G401 (cell line): ENCODE measurements at regions not wholly inside any gene's neighbourhood (a gene's known extent, or its start where the extent isn't known, plus 50 kb on each side); places are given as distances from the start of the nearest gene placed in this dataset.

ENCODE experiments used
- DNase-seq: peaks from one replicate; pipeline ENCODE4 v3.0.0-alpha.2; 2015; ENCODE audit warnings: low spot score
- in situ Hi-C: cut with HindIII; loops from 2 replicates; pipeline ENCODE4 v1.10.0; 2016; ENCODE audit warnings: low sequenced_read_pairs, mixed read lengths

DNA sequence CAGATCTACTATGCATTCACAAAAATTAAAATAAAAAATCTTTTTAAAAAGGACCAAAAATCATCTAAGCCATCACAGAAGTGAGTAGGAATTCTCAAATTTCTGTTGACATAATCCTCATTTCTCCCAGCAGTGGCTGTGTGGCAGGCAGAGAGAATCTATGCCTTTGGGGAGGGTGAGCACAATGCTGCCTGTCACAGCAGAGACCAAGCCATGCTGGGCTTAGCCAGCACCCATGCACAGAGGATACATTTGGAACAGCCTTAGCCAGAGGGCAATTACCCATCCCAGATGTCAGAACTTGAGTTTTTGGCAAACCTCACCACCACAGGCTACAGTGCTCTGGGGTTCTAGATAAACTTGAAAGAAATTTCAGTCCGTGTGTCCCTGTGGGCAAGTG is 1274.8 kb upstream of the ADGRL3 start:
- in situ Hi-C loops = no loop called here
- DNase-seq = no peak

GRCh38 chr4:59936566-59936965 is 1263.6 kb upstream of the ADGRL3 start:
- in situ Hi-C loops = no loop called here

DNA sequence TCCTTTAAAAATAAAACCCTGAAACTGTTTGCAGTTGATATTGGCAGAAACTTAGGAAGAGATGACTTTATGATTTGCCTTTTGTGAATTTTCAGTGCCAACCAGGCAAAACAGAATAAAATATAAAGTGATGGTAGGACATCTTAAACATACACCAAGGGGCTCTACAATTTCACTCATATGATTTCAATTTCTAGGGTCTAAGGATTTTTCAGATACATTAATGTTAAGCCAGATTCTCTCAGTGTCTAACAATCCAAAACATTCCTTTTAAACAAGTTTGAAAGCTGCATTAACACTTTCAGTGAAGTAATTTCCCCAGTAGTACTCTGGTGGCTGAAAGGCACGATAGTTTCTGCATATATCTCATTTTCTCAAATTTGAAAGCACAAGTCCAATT is 1262.0 kb upstream of the ADGRL3 start:
- DNase-seq = no peak
- in situ Hi-C loops = no loop called here

More at GRCh38 chr4:59936566-59936965, 1263.6 kb upstream of the ADGRL3 start:
- no peak for DNase-seq

DNA sequence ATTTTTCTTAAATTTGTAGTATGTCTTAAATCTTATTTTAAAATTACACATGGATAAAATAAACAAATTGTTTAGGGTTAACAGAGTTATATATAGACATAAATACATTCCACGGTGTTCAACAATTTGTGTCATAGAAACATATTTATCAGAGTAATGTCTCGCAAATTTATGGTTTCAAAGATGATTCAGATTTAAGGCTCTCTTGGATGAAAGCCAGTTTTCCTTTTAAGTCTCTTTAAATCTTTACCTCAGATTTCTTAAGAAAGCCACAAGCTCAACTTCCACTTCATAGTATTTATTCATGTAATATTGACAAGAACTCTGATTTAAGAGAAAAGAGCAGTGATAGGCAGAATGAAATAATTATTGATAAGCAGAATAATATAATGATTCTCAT is 1254.8 kb upstream of the ADGRL3 start:
- in situ Hi-C loops = no loop called here
- no peak for DNase-seq

- in situ Hi-C loops = no loop called here
- DNase-seq = no peak
Measured at GRCh38 chr4:59945716-59946115, 1254.4 kb upstream of the ADGRL3 start.

DNA sequence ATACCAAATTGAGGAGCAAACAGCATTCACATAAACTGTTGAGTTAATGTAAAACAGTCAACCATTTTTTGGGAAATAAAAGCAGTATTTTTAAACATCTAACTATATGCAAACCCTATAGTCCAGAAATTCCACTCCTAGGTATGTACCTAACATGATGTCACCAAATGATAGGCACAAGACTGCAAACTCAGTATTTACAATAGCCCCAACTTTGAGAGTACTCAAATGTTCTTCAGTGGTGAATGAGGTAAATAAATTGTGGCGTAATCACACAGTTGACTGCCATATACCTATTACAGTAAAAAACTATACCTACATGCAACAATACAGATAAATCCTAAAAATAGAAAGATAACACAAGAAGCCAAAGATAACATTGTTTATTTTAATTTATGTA is 1243.8 kb upstream of the ADGRL3 start:
- no peak for DNase-seq
- in situ Hi-C loops = no loop called here

GRCh38 chr4:59960143-59960542 is 1240.0 kb upstream of the ADGRL3 start:
- in situ Hi-C loops = no loop called here
- DNase-seq = no peak

- in situ Hi-C loops = no loop called here
- DNase-seq = no peak
Measured at GRCh38 chr4:59966758-59967157, 1233.4 kb upstream of the ADGRL3 start.

DNA sequence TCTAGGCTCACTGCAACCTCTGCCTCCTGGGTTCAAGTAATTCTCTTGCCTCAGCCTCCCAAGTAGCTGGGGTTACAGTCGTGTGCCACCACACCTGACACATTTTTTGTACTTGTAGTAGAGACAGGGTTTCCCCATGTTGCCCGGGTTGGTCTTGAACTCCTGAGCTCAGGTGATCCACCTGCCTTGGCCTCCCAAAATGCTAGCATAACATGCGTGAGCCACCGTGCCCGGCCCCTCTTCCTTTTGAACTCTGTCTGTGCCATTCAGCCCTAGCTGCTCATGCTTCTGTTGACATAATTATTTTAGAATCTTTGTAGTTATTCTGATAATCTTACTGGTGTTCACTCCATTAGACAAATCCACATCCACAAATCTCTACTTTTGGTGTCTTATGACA is 1231.3 kb upstream of the ADGRL3 start:
- no peak for DNase-seq
- in situ Hi-C loops = no loop called here

GRCh38 chr4:59969909-59970308 is 1230.2 kb upstream of the ADGRL3 start:
- in situ Hi-C loops = no loop called here
- DNase-seq = no peak

DNA sequence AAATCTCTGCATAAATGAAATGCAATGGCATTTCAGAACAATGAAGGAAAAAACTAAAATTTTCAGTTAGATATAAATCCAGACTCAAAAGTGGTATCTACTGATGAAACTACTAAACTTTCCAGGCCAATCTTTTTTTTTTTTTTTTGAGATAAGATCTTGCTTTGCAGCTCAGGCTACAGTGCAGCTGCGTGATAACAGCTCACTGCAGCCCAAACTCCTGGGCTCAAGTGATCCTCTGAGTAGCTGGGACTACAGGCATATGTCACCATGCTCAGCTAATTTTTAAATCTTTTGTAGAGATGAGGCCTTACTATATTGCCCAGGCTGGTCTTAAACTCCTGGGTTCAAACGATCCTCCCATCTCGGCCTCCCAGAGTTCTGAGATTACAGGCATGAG is 1228.2 kb upstream of the ADGRL3 start:
- DNase-seq = no peak
- in situ Hi-C loops = no loop called here

DNA sequence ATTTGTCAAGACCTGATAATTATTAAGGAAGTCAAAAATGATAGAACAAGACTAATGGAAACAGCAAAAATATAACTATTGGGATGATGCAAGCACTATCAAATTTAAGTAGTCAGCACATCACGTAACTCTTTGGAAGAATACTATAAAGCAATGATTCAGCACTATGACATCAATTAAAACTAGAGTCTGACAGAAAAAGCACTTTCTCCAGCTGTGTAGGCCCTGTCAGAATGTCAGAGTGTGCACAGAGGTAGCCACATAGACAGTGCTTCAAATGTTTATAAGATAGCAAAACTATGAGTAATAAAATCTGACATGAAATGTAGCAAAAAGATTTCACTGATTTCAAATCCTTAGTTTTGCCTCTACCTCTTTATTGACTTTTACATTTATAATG is 1226.6 kb upstream of the ADGRL3 start:
- DNase-seq = no peak
- in situ Hi-C loops = no loop called here

DNA sequence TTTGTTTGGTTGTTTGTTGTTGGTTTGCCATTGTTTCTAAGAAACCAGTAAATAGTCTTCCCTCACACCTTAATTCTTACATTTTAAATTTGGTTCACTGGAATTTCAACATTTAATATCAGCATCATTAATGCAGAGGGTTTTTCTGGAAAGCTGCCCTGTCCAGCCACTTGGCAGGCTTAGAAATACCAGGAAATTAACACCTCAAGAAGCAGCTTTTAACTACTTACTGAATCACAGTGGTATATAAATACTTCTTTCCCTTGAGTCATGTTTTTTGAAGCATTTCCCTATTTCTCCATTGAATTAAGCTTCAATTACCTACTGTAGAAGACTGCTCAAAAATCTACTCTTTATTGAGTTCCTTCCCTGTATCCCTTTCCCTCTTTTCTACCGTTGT is 1221.1 kb upstream of the ADGRL3 start:
- no peak for DNase-seq
- in situ Hi-C loops = no loop called here

- in situ Hi-C loops = no loop called here
- DNase-seq = no peak
Measured at GRCh38 chr4:59983852-59984251, 1216.3 kb upstream of the ADGRL3 start.

GRCh38 chr4:59987289-59987688 is 1212.8 kb upstream of the ADGRL3 start:
- no peak for DNase-seq
- in situ Hi-C loops = no loop called here

DNA sequence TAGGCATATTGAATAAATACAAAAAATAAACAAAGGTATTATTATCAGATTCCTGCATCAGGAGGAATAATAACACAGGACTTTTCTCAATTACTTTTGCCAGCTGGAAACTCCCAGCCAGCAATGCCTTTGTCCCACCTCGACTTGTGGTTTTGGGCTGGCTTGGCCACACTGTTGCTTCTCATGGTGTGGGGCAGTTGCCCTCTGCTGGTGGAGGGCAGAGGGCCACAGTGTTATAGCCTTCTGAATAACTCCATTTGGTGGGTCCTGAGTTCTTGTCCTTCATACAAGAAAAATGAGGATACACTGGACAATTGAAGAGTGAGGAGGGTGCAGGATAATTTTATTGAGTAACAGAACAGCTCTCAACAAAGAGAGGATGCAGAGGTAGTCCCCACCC is 1206.0 kb upstream of the ADGRL3 start:
- in situ Hi-C loops = no loop called here
- no peak for DNase-seq

GRCh38 chr4:60002603-60003337 is 1197.4 kb upstream of the ADGRL3 start:
- in situ Hi-C loops = no loop called here
- no peak for DNase-seq

- no peak for DNase-seq
- in situ Hi-C loops = no loop called here
Measured at GRCh38 chr4:60013464-60014184, 1186.5 kb upstream of the ADGRL3 start.

- in situ Hi-C loops = no loop called here
- no peak for DNase-seq
Measured at GRCh38 chr4:60016971-60017370, 1183.2 kb upstream of the ADGRL3 start.

GRCh38 chr4:60019180-60019579 is 1180.9 kb upstream of the ADGRL3 start:
- DNase-seq = no peak
- in situ Hi-C loops = no loop called here

DNA sequence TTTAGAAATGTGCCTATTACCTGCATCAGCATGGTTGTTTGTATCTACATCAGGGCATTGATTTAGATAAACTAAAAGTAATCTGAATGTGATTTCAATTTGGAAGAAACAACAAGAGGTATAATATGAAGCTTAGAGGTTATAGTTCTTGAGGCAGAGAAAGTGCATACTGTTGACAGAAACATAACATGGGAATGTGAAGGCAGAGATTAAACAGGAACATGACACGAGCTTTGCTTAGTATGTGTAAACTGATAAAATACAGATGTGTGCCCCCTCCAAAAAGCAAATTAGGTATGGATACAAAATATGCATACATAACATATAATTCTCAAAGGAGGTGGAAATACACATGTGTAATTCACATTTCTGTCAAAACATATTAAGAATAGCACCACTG is 1180.2 kb upstream of the ADGRL3 start:
- no peak for DNase-seq
- in situ Hi-C loops = no loop called here
